GM23248 (cell line): ENCODE measurements at regions not wholly inside any gene's neighbourhood (a gene's known extent, or its start where the extent isn't known, plus 50 kb on each side); places are given as distances from the start of the nearest gene placed in this dataset.

Experiments
- EZH2 ChIP-seq: fragments of 200-600 bp; sonication (generic); IDR thresholded peaks from 2 replicates; pipeline ENCODE4 v1.6.1; 2018; ENCODE audit warnings: antibody characterized with exemption, mild to moderate bottlenecking; ENCODE audit not compliant: insufficient read depth, poor library complexity, severe bottlenecking
- EZH2phosphoT487 ChIP-seq: fragments of 200-600 bp; sonication (generic); IDR thresholded peaks from 2 replicates; pipeline ENCODE4 v1.6.1; 2018; ENCODE audit warnings: antibody characterized with exemption, moderate library complexity, mild to moderate bottlenecking, low read depth; ENCODE audit not compliant: insufficient read depth

GRCh38 chr5:134463176-134463720, 51.6 kb upstream of the CDKN2AIPNL start:
- no peak for TF ChIP-seq EZH2
- no peak for TF ChIP-seq EZH2phosphoT487
